ENCODE measurements at regions not wholly inside any gene's neighbourhood (a gene's known extent, or its start where the extent isn't known, plus 50 kb on each side); places are given as distances from the start of the nearest gene placed in this dataset.
"Not testable (repeated sequence)": the region's sequence is repeated elsewhere in the genome, so short reads cannot be mapped to it uniquely, and the experiment has no call there.

DNA sequence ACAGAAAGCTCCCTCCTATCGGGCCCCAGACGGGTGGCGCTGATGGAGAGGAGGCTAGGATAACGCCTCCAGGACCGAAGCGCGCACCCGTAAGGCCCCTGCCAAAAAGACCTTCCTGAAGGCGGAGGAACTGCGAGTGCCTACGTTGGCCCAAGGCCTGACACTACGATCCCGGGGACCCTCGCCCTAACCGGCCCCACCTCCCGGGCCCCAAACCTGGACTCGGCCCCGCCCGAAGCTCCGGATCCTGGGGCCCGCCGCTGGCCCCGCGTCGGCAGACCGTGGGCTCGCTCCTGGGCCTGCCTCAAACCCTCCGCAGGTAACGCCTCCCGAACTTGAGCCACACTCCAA lies 53.6 kb upstream of the ROPN1B start:
- DNase-seq (ENCODE audit: extremely low read depth, low read depth, low spot score), result not testable (repeated sequence)

DNA sequence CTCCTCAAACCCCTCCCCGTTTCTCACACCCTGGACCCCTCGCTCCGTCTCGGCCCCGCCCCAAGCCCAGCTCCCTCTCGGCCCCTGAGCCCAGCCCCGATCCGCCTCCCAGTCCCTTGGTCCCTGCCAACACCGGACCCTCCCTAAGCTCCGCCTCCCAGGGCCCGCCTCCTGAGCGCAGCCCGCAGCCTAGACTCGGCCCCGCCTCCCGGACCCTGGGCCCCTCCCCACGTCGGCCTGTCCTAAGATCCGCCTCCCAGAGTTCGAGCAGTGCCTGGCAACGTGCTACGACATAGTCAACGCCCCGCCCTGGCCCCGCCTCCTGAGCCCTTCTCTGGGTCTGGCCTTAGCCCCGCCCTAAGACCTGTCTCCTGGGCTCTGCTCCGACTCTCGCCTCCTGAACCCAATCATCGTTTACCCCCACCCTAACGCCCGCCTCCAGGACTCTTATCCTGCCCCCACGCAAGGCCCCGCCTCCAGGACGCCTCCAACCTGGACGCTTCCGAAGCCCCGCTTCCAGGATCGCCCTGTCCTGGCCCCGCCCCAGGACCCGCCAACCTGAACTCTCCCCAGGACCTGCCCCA lies 53.1 kb upstream of the ROPN1B start:
- DNase-seq (ENCODE audit: extremely low read depth, low read depth, low spot score), result peak; percentile 58

- no peak for DNase-seq (ENCODE audit: extremely low read depth, low read depth, low spot score)
Measured at GRCh38 chr3:125916376-125916978, 52.5 kb upstream of the ROPN1B start.

GRCh38 chr3:125917020-125917549 lies 51.9 kb upstream of the ROPN1B start:
- not testable (repeated sequence) for DNase-seq (ENCODE audit: extremely low read depth, low read depth, low spot score)

DNA sequence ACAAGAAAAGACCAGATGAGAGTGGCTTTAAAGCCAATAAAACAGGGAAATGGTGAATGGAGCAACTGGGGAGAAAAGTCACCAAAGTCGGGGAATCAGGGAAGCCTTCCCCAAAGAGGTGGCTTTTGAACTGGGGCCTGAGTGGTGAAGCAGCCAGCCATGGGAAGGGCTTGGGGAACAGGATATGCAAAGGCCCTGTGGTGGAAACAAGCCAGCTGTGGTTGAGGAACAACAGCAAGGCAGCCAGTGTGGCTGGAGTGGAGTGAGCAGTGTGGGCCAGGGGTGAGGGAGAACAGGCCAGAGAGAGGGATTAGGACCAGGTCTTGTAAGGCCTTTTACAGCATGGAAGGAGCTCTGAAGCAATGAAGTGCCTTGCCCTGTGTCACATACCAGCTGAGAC lies 51.0 kb upstream of the ROPN1B start:
- DNase-seq (ENCODE audit: extremely low read depth, low read depth, low spot score), result not testable (repeated sequence)

DNA sequence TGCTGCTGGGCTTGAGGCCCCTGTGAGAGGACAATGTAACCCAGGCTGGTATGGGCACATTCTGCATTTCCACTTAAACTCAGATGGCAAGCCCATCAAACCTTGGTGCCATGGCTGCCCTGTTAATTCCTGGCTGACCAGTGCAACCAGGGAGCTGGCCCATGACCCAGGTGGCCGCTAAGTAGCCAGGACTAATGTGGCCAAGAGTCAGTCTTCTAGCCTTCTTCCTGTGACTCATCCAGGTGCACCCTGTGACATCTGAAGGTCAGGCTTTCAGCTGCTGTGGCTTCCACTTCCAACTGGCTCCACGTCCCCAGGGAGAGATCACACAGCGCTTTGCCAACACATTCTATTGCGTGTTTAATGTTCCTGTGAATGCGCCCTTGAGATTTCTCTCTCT lies 50.5 kb upstream of the ROPN1B start:
- DNase-seq (ENCODE audit: extremely low read depth, low read depth, low spot score), result not testable (repeated sequence)

- DNase-seq (ENCODE audit: extremely low read depth, low read depth, low spot score), result not testable (repeated sequence)
Measured at GRCh38 chr3:125918866-125919265, 50.1 kb upstream of the ROPN1B start.
